Heart right ventricle (tissue), 16 donors: ENCODE measurements at regions not wholly inside any gene's neighbourhood (a gene's known extent, or its start where the extent isn't known, plus 50 kb on each side); places are given as distances from the start of the nearest gene placed in this dataset.

Experiments
- ATAC-seq, 8 donors: fragments of 200-7000 bp; cut with Tn5 transposase; one replicate each; pipeline ENCODE4 v1.9.1; 2020; ENCODE audit warnings: mild to moderate bottlenecking in 8 of 8, moderate library complexity in 8 of 8, moderate number of reproducible peaks in 1 of 8
- DNase-seq, 2 donors: peaks; one replicate each; pipeline ENCODE4 v3.0.0-alpha.2; 2020
- H3K27ac ChIP-seq, 10 donors: fragments of 200-600 bp; sonication (generic) in 2 of 10; one replicate each; pipeline versions ENCODE4 v1.5.0 to v1.8.0; 2020 to 2022; ENCODE audit warnings: mild to moderate bottlenecking in 3 of 10
- H3K27me3 ChIP-seq, 7 donors: fragments of 200-600 bp; one replicate each; pipeline ENCODE4 v1.8.0; 2021 to 2022; ENCODE audit warnings: mild to moderate bottlenecking in 2 of 7
- H3K36me3 ChIP-seq, 9 donors: fragments of 200-600 bp; sonication (generic) in 1 of 9; one replicate each; pipeline versions ENCODE4 v1.5.0 to v1.8.0; 2020 to 2022; ENCODE audit warnings: mild to moderate bottlenecking in 2 of 9
- H3K4me1 ChIP-seq, 9 donors: fragments of 200-600 bp; sonication (generic) in 1 of 9; one replicate each; pipeline versions ENCODE4 v1.5.0 to v1.8.0; 2020 to 2022; ENCODE audit warnings: mild to moderate bottlenecking in 4 of 9
- H3K4me3 ChIP-seq, 10 donors: fragments of 200-600 bp; sonication (generic) in 2 of 10; one replicate each; pipeline versions ENCODE4 v1.5.0 to v1.8.0; 2020 to 2022; ENCODE audit warnings: mild to moderate bottlenecking in 7 of 10, moderate library complexity in 2 of 10
- H3K9me3 ChIP-seq, 11 donors: fragments of 200-600 bp in 10 of 11; sonication (generic) in 2 of 11; one replicate each; pipeline versions ENCODE4 v1.5.0 to v1.8.0; 2013 to 2022; ENCODE audit warnings: mild to moderate bottlenecking in 2 of 11, control low read depth in 1 of 11, moderate library complexity in 1 of 11
- WGBS, 2 donors: extraction: QIAGEN DNeasy Blood & Tissue Kit; methylation state at CpG; one replicate each; pipeline ENCODE4 v1.1.7; 2013; ENCODE audit warnings: inconsistent platforms in 1 of 2; 5-methylcytosine and 5-hydroxymethylcytosine counted together
- intact Hi-C, 10 donors: fragments of 100-400 bp; cut with DNase I; formaldehyde crosslinking; loops; one replicate each; pipeline versions ENCODE4 v1.11.1 to v1.14.2; 2022
- TF ChIP-seq, protein P1 (sequence below), 9 donors: fragments of 200-600 bp; sonication (generic) in 2 of 9; IDR thresholded peaks; one replicate each; pipeline versions ENCODE4 v1.5.0 to v1.8.0; 2021 to 2022; ENCODE audit warnings: antibody characterized with exemption in 9 of 9, mild to moderate bottlenecking in 5 of 9, moderate library complexity in 1 of 9
- donor health status: Arrhythmogenic right ventricular cardiomyopathy.
- donor health status: ischemic (EF 13 %, LVEDD 7.1; RV severe dilation, severe dysfunction).
- donor health status: healthy with polysubstance abuse.
- donor health status: DM: no; HTN: yes; CAD: no.
- donor health status: DM: no; HTN: no; CAD: no.
- donor health status: ischemic (EF 25% LVEDD 6.9; RV normal size, moderate dysfunction).
- donor health status: ischemic (EF 25% LVEDD 5.7; RV mildly dilated, moderate dysfunction).
- donor health status: healthy.
- donor health status: DM: yes; HTN: yes; CAD: no.
- donor health status: Ischemic cardiomyopathy.
- donor health status: ischemic (EF 35%, LVEDD 5.7; RV mildly dilated, moderate dysfunction).
- donor health status: nonischemic (EF 11% LVEDD 7.7; RV severe dilation, severe dysfunction).
- donor health status: DM: yes; HTN: yes; CAD: no.
- donor health status: PGD.
- donor health status: ischemic (EF 29% LVEDD 5.4; RV normal size, mild dysfunction).
- donor health status: nonischemic (EF 23%, LVEDD 6.1; RV moderate dilation, normal function).

DNA sequence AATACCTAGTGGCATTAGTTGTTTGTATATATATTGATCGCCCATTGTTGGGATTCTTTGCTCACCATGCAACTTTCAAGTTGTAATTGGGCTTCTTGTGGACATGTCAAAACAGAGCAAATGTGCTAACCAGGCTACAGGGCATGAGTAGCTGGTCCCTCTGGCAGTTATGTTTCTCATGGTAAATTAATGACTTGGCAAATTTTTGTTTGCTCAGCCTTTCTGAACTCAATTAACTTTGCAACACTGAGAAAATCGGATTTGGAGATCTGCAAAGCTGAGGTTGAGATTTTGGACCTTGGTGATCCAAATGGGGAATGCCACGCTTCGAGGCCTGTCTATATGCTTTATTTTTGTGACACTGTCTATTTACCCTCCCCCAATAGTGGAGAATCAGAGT, 138.5 kb upstream of the PIRT start:
- WGBS, 2 donors: 81 to 86% methylated on average over 4 of the region's 4 CpGs
- Histone ChIP-seq H3K27ac (no peak overlapping the region), H3K4me1 (no peaks in the 10 kb centered on the region), H3K9me3 (no peaks in the 10 kb centered on the region), H3K4me3 (no peak overlapping the region), H3K36me3 (no peaks in the 10 kb centered on the region), H3K27me3 (peaks cover 0 to 18% (median 0%) of the 10 kb centered on the region in 7 donors)
- DNase-seq (no peak), ATAC-seq (no peak)
- intact Hi-C loops: no loop called here
- TF ChIP-seq, protein P1, sequence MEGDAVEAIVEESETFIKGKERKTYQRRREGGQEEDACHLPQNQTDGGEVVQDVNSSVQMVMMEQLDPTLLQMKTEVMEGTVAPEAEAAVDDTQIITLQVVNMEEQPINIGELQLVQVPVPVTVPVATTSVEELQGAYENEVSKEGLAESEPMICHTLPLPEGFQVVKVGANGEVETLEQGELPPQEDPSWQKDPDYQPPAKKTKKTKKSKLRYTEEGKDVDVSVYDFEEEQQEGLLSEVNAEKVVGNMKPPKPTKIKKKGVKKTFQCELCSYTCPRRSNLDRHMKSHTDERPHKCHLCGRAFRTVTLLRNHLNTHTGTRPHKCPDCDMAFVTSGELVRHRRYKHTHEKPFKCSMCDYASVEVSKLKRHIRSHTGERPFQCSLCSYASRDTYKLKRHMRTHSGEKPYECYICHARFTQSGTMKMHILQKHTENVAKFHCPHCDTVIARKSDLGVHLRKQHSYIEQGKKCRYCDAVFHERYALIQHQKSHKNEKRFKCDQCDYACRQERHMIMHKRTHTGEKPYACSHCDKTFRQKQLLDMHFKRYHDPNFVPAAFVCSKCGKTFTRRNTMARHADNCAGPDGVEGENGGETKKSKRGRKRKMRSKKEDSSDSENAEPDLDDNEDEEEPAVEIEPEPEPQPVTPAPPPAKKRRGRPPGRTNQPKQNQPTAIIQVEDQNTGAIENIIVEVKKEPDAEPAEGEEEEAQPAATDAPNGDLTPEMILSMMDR (IDR thresholded peaks at IDR 0.05): no peak

DNA sequence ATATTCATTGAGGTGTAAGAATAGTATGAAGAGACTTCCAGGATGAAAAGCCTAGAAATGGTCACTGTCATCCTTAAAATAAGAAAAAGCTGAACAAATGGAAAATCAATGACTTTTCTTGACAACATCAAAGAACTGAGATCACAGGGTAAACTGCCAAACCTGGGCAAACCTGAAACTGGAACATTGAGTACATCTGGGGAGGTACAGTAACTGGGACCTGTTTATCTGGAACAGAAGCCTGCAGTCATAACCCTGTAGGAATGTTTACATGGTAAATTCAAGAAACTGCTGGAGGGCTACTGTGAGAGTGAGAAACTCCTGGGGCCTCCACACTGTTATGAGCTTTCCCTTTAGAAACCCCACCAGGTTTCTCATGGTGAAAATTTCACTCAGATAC, 130.1 kb upstream of the PIRT start:
- no peaks in the 10 kb centered on the region for H3K4me1 ChIP-seq
- no peak for DNase-seq
- no peak overlapping the region for H3K27ac ChIP-seq
- no peak for ATAC-seq
- peaks cover 0 to 8% (median 0%) of the 10 kb centered on the region in 11 donors for H3K9me3 ChIP-seq
- TF ChIP-seq, protein P1 (IDR thresholded peaks at IDR 0.05): no peak
- H3K36me3 ChIP-seq: no peaks in the 10 kb centered on the region
- no peak overlapping the region for H3K4me3 ChIP-seq
- intact Hi-C loops: no loop called here
- H3K27me3 ChIP-seq: no peaks in the 10 kb centered on the region

DNA sequence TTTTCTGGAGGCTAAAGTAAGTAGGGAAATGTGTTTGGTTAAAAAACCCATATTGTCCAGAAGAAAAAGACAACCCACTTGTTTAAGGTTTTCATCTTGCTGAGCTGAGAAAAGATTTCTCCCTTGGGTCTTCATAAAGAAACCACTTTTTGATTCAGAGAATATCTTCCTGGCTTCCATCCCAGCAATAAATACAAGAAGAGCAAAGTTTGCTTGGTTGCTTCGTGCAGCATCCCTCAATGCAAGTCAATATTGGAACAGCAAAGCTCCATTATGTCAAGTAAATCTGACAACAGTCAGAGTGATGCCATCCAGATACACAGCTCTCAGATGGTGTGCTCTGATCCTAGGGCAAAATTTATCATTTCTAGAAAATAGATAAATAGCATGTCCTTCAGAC, 118.9 kb upstream of the PIRT start:
- no peak for DNase-seq
- intact Hi-C loops: no loop called here
- TF ChIP-seq, protein P1 (IDR thresholded peaks at IDR 0.05): no peak
- no peaks in the 10 kb centered on the region for H3K4me1 ChIP-seq
- ATAC-seq: no peak
- no peak overlapping the region for H3K27ac ChIP-seq
- peaks cover 0 to 6% (median 0%) of the 10 kb centered on the region in 7 donors for H3K27me3 ChIP-seq
- WGBS, 2 donors: 29 to 47% methylated on average over 1 of the region's 1 CpG
- H3K4me3 ChIP-seq: no peak overlapping the region
- H3K36me3 ChIP-seq: no peaks in the 10 kb centered on the region
- H3K9me3 ChIP-seq: peaks cover 0 to 3% (median 0%) of the 10 kb centered on the region in 11 donors

DNA sequence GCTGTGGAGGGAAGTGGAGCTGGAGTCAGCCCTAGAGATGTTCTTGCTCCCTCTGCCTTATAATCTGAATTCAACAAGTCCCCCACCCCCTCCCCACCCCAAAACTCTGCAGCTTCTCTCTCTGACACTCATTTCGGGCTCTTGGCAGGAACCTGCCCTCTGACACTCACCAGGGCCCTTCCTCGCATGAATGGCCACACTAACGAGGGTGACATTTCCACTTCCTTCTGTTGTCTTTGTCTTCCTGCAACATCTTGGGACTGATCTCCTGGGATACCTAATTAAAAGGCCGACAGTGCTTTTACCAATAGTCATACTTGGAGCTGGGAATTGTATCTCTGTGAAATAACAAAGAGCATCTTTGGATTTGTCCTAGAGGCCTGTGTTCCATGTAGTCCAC, 106.9 kb upstream of the PIRT start:
- ATAC-seq: no peak
- Histone ChIP-seq H3K27ac (no peak overlapping the region), H3K27me3 (no peaks in the 10 kb centered on the region), H3K36me3 (no peaks in the 10 kb centered on the region), H3K4me1 (no peaks in the 10 kb centered on the region), H3K4me3 (no peak overlapping the region), H3K9me3 (peaks cover 0 to 5% (median 0%) of the 10 kb centered on the region in 11 donors)
- intact Hi-C loops: no loop called here
- TF ChIP-seq, protein P1 (IDR thresholded peaks at IDR 0.05): no peak
- no peak for DNase-seq
- 23 to 36% methylated on average over 4 of the region's 4 CpGs for WGBS, 2 donors

DNA sequence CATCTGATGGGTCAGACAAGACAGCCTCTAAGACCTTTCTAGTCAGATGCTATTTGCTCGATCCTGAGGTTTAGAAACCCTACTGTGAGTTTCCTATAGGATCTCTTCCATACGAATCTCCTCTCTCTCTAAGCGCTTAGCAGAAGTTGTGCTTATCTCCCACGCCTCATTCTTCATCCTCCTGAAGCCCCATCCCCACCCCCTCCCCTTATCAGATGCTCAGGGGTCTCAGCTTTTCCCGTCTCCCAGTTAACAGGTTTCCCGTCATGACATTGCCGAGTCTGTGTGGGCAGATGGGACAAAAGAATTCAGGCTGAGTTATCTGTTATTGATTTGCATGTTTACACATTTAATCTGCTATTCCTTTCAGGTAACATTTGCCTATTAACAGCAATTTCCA, 99.0 kb upstream of the PIRT start:
- TF ChIP-seq, protein P1 (IDR thresholded peaks at IDR 0.05): no peak
- 34 to 40% methylated on average over 7 of the region's 7 CpGs for WGBS, 2 donors
- ATAC-seq: no peak
- intact Hi-C loops: no loop called here
- Histone ChIP-seq H3K4me3 (no peak overlapping the region), H3K27me3 (peaks cover 0 to 10% (median 0%) of the 10 kb centered on the region in 7 donors), H3K27ac (no peak overlapping the region), H3K9me3 (no peaks in the 10 kb centered on the region), H3K4me1 (no peaks in the 10 kb centered on the region), H3K36me3 (no peaks in the 10 kb centered on the region)
- DNase-seq: no peak
